ENCODE measurements at regions not wholly inside any gene's neighbourhood (a gene's known extent, or its start where the extent isn't known, plus 50 kb on each side); places are given as distances from the start of the nearest gene placed in this dataset.

DNA sequence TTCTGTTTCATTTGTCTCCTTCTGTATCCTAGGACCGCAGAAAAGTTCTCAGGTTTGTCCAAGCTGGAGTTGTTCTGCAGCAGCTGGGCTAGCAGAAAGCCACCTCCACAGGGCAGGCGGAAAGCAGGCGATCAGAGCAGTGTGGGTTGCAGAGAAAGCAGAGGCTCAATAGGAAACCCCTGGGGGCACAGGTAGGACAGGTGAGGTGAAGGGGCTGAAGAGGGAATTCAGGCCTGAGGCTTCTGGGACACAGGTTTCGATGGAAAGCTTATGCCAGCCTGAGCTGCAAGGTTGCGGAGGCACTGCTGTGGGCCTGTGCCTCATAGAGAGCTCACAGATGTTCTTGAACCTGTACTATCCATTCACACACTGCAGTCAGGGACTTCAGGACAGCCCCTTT is 194.9 kb upstream of the TPK1 start:
- TF ChIP-seq POLR2AphosphoS5 (IDR thresholded peaks at IDR 0.05) (no peak), EP300 (IDR thresholded peaks at IDR 0.05) (no peak)
- TF ChIP-seq, protein P1, sequence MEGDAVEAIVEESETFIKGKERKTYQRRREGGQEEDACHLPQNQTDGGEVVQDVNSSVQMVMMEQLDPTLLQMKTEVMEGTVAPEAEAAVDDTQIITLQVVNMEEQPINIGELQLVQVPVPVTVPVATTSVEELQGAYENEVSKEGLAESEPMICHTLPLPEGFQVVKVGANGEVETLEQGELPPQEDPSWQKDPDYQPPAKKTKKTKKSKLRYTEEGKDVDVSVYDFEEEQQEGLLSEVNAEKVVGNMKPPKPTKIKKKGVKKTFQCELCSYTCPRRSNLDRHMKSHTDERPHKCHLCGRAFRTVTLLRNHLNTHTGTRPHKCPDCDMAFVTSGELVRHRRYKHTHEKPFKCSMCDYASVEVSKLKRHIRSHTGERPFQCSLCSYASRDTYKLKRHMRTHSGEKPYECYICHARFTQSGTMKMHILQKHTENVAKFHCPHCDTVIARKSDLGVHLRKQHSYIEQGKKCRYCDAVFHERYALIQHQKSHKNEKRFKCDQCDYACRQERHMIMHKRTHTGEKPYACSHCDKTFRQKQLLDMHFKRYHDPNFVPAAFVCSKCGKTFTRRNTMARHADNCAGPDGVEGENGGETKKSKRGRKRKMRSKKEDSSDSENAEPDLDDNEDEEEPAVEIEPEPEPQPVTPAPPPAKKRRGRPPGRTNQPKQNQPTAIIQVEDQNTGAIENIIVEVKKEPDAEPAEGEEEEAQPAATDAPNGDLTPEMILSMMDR (IDR thresholded peaks at IDR 0.05) = no peak

Measured in sigmoid colon (tissue), 4 donors.